ENCODE measurements at regions not wholly inside any gene's neighbourhood (a gene's known extent, or its start where the extent isn't known, plus 50 kb on each side); places are given as distances from the start of the nearest gene placed in this dataset.

- no peaks in the 10 kb centered on the region for H3K27me3 ChIP-seq (ENCODE audit: insufficient read depth, low read depth, low read length)
- no peak overlapping the region for H3K9ac ChIP-seq (ENCODE audit: low read length)
- H3K9me3 ChIP-seq (ENCODE audit: low read length): no peaks in the 10 kb centered on the region
- TF ChIP-seq CTCF (IDR thresholded peaks at IDR 0.05; ENCODE audit: poor library complexity, severe bottlenecking) (no peak), POLR2AphosphoS5 (IDR thresholded peaks at IDR 0.05) (no peak), MXI1 (conservative IDR thresholded peaks at IDR 0.05; ENCODE audit: poor library complexity, severe bottlenecking) (no peak), REST (IDR thresholded peaks at IDR 0.05; ENCODE audit: borderline replicate concordance) (no peak)
- no peaks in the 10 kb centered on the region for H4K20me1 ChIP-seq (ENCODE audit: insufficient read depth)
- H3K79me2 ChIP-seq (replicated peaks; ENCODE audit: insufficient read depth, low read length): no peaks in the 10 kb centered on the region
- H3K4me2 ChIP-seq (ENCODE audit: low read length): no peak overlapping the region
- H2AFZ ChIP-seq (ENCODE audit: low read depth, low read length): no peak overlapping the region
- H3K27ac ChIP-seq (ENCODE audit: low read length): no peak overlapping the region
- no peaks in the 10 kb centered on the region for H3F3A ChIP-seq (ENCODE audit: insufficient read depth, low read length, poor library complexity, severe bottlenecking)
- no peaks in the 10 kb centered on the region for H3K36me3 ChIP-seq (ENCODE audit: insufficient read depth, low read length)
- peaks cover 3% of the 10 kb centered on the region for H3K9me2 ChIP-seq (ENCODE audit: insufficient read depth, low read length)
- no peak overlapping the region for H3K4me3 ChIP-seq (ENCODE audit: low read length)
Observed at GRCh38 chr12:127487031-127487430, 779.9 kb upstream of the TMEM132C start.

- TF ChIP-seq TAF1 (IDR thresholded peaks at IDR 0.05; ENCODE audit: low read depth) (no peak), CTCF (IDR thresholded peaks at IDR 0.05; ENCODE audit: poor library complexity, severe bottlenecking) (no peak), EP300 (conservative IDR thresholded peaks at IDR 0.05; ENCODE audit: poor library complexity, severe bottlenecking) (no peak), POLR2AphosphoS5 (IDR thresholded peaks at IDR 0.05) (no peak), MXI1 (conservative IDR thresholded peaks at IDR 0.05; ENCODE audit: poor library complexity, severe bottlenecking) (no peak), EZH2 (IDR thresholded peaks at IDR 0.05; ENCODE audit: borderline replicate concordance, insufficient read depth, low read length, poor library complexity, severe bottlenecking) (no peak), REST (IDR thresholded peaks at IDR 0.05; ENCODE audit: borderline replicate concordance) (no peak), SMC3 (conservative IDR thresholded peaks at IDR 0.05; ENCODE audit: poor library complexity) (no peak), RAD21 (conservative IDR thresholded peaks at IDR 0.05) (no peak)
- H3K4me2 ChIP-seq (ENCODE audit: low read length): no peak overlapping the region
Observed at GRCh38 chr12:127489061-127489460, 777.9 kb upstream of the TMEM132C start.

More at GRCh38 chr12:127489061-127489460, 777.9 kb upstream of the TMEM132C start:
- H3K27me3 ChIP-seq (ENCODE audit: insufficient read depth, low read depth, low read length): no peaks in the 10 kb centered on the region
- H4K20me1 ChIP-seq (ENCODE audit: insufficient read depth): no peaks in the 10 kb centered on the region
- no peaks in the 10 kb centered on the region for H3F3A ChIP-seq (ENCODE audit: insufficient read depth, low read length, poor library complexity, severe bottlenecking)
- no peak overlapping the region for H3K4me3 ChIP-seq (ENCODE audit: low read length)
- H3K9me3 ChIP-seq (ENCODE audit: low read length): no peaks in the 10 kb centered on the region
- H3K9me2 ChIP-seq (ENCODE audit: insufficient read depth, low read length): peaks cover 3% of the 10 kb centered on the region
- no peak overlapping the region for H2AFZ ChIP-seq (ENCODE audit: low read depth, low read length)
- no peak overlapping the region for H3K9ac ChIP-seq (ENCODE audit: low read length)
- no peaks in the 10 kb centered on the region for H3K36me3 ChIP-seq (ENCODE audit: insufficient read depth, low read length)
- H3K27ac ChIP-seq (ENCODE audit: low read length): no peak overlapping the region
- H3K79me2 ChIP-seq (replicated peaks; ENCODE audit: insufficient read depth, low read length): no peaks in the 10 kb centered on the region
